DMS114 treated with DMSO at 0.1 percent for 48 hours (cell line): ENCODE measurements at regions not wholly inside any gene's neighbourhood (a gene's known extent, or its start where the extent isn't known, plus 50 kb on each side); places are given as distances from the start of the nearest gene placed in this dataset.

Experiments used
- DNase-seq: peaks from one replicate; lab custom pipeline; 2025; ENCODE audit not compliant: unreplicated experiment; lab: John Stamatoyannopoulos, UW

- no peak for DNase-seq
Measured at GRCh38 chr3:181855825-181856224, 144.1 kb downstream of the SOX2 start.

- no peak for DNase-seq
Measured at GRCh38 chr3:181859518-181859917, 147.8 kb downstream of the SOX2 start.

GRCh38 chr3:181860235-181860634 is 148.5 kb downstream of the SOX2 start:
- DNase-seq: no peak

- DNase-seq: no peak
Measured at GRCh38 chr3:181862502-181862901, 150.8 kb downstream of the SOX2 start.

GRCh38 chr3:181868576-181869082 is 156.9 kb downstream of the SOX2 start:
- no peak for DNase-seq

GRCh38 chr3:181872887-181873286 is 161.2 kb downstream of the SOX2 start:
- no peak for DNase-seq

- no peak for DNase-seq
Measured at GRCh38 chr3:181879926-181880325, 168.2 kb downstream of the SOX2 start.

GRCh38 chr3:181880331-181880730 is 168.6 kb downstream of the SOX2 start:
- DNase-seq: no peak

- no peak for DNase-seq
Measured at GRCh38 chr3:181881749-181882148, 170.0 kb downstream of the SOX2 start.

- no peak for DNase-seq
Measured at GRCh38 chr3:181885868-181886630, 174.3 kb downstream of the SOX2 start.

GRCh38 chr3:181886676-181887075 is 175.0 kb downstream of the SOX2 start:
- no peak for DNase-seq

- DNase-seq: no peak
Measured at GRCh38 chr3:181887685-181888084, 176.0 kb downstream of the SOX2 start.

- DNase-seq: no peak
Measured at GRCh38 chr3:181888234-181888633, 176.5 kb downstream of the SOX2 start.

GRCh38 chr3:181892848-181893247 is 181.1 kb downstream of the SOX2 start:
- DNase-seq: no peak

GRCh38 chr3:181896605-181897004 is 184.9 kb downstream of the SOX2 start:
- DNase-seq: no peak

GRCh38 chr3:181899702-181900101 is 188.0 kb downstream of the SOX2 start:
- no peak for DNase-seq

GRCh38 chr3:181901626-181902025 is 189.9 kb downstream of the SOX2 start:
- no peak for DNase-seq

- no peak for DNase-seq
Measured at GRCh38 chr3:181906338-181906737, 194.6 kb downstream of the SOX2 start.

GRCh38 chr3:181909241-181909640 is 197.5 kb downstream of the SOX2 start:
- no peak for DNase-seq

- DNase-seq: no peak
Measured at GRCh38 chr3:181912384-181912783, 200.7 kb downstream of the SOX2 start.

- no peak for DNase-seq
Measured at GRCh38 chr3:181913254-181913653, 201.5 kb downstream of the SOX2 start.

- no peak for DNase-seq
Measured at GRCh38 chr3:181915551-181915950, 203.8 kb downstream of the SOX2 start.

GRCh38 chr3:181916013-181916412 is 204.3 kb downstream of the SOX2 start:
- DNase-seq: no peak
